NCI-H345 treated with DMSO at 0.1 percent for 48 hours (cell line): ENCODE measurements at regions not wholly inside any gene's neighbourhood (a gene's known extent, or its start where the extent isn't known, plus 50 kb on each side); places are given as distances from the start of the nearest gene placed in this dataset.

Source experiments
- DNase-seq: peaks from one replicate; lab custom pipeline; 2025; ENCODE audit not compliant: unreplicated experiment; lab: John Stamatoyannopoulos, UW

GRCh38 chr13:105587786-105588185 is 947.7 kb downstream of the EFNB2 start:
- no peak for DNase-seq

GRCh38 chr13:105579821-105580710 is 955.4 kb downstream of the EFNB2 start:
- DNase-seq = no peak

GRCh38 chr13:105573136-105573535 is 962.3 kb downstream of the EFNB2 start:
- no peak for DNase-seq

GRCh38 chr13:105572401-105572800 is 963.1 kb downstream of the EFNB2 start:
- DNase-seq = no peak

- no peak for DNase-seq
These were observed 965.6 kb downstream of the EFNB2 start for GRCh38 chr13:105569816-105570215.

- no peak for DNase-seq
These were observed 967.4 kb downstream of the EFNB2 start for GRCh38 chr13:105567951-105568525.

GRCh38 chr13:105565136-105565727 is 970.2 kb downstream of the EFNB2 start:
- no peak for DNase-seq

GRCh38 chr13:105552078-105552477 is 983.4 kb downstream of the EFNB2 start:
- DNase-seq = no peak

GRCh38 chr13:105547851-105548250 is 987.6 kb downstream of the EFNB2 start:
- no peak for DNase-seq

GRCh38 chr13:105545811-105546210 is 989.7 kb downstream of the EFNB2 start:
- no peak for DNase-seq

- DNase-seq = no peak
These were observed 991.7 kb downstream of the EFNB2 start for GRCh38 chr13:105543742-105544141.

GRCh38 chr13:105541565-105541964 is 993.9 kb downstream of the EFNB2 start:
- no peak for DNase-seq

- DNase-seq = no peak
These were observed 997.1 kb downstream of the EFNB2 start for GRCh38 chr13:105538346-105538745.

GRCh38 chr13:105537113-105537512 is 998.3 kb downstream of the EFNB2 start:
- no peak for DNase-seq

GRCh38 chr13:105530468-105530867 is 1005.0 kb downstream of the EFNB2 start:
- DNase-seq = no peak

- no peak for DNase-seq
These were observed 1008.3 kb downstream of the EFNB2 start for GRCh38 chr13:105527127-105527526.

GRCh38 chr13:105519771-105520170 is 1015.7 kb downstream of the EFNB2 start:
- DNase-seq = no peak

GRCh38 chr13:105518086-105518485 is 1017.4 kb downstream of the EFNB2 start:
- no peak for DNase-seq

- no peak for DNase-seq
These were observed 1021.1 kb downstream of the EFNB2 start for GRCh38 chr13:105514401-105514800.

- no peak for DNase-seq
These were observed 1022.0 kb downstream of the EFNB2 start for GRCh38 chr13:105513448-105513847.

- DNase-seq = no peak
These were observed 1025.3 kb downstream of the EFNB2 start for GRCh38 chr13:105509981-105510762.
